ENCODE measurements at regions not wholly inside any gene's neighbourhood (a gene's known extent, or its start where the extent isn't known, plus 50 kb on each side); places are given as distances from the start of the nearest gene placed in this dataset.

- Histone ChIP-seq H3K27me3 (ENCODE audit: control insufficient read depth in 1 of 2, insufficient read depth in 2 of 2, low read length in 2 of 2) (no peaks in the 10 kb centered on the region), H3K36me3 (ENCODE audit: control insufficient read depth in 2 of 2, insufficient read depth in 2 of 2, low read length in 1 of 2) (no peaks in the 10 kb centered on the region), H3K27ac (ENCODE audit: low read depth in 2 of 2, low read length in 1 of 2) (no peak overlapping the region), H3K9me3 (ENCODE audit: control insufficient read depth in 2 of 2, insufficient read depth in 1 of 2, low read depth in 1 of 2, low read length in 1 of 2) (peaks cover 10 to 11% of the 10 kb centered on the region in 2 donors), H3K4me3 (ENCODE audit: low read depth in 1 of 2, low read length in 2 of 2) (no peak overlapping the region), H3K4me1 (ENCODE audit: control insufficient read depth in 2 of 2, insufficient read depth in 2 of 2, low read length in 1 of 2) (no peaks in the 10 kb centered on the region)
- 76 to 84% methylated on average over 2 of the region's 2 CpGs for WGBS, 2 donors
Observed at GRCh38 chr14:42572032-42572431, 965.4 kb downstream of the LRFN5 start.

DNA sequence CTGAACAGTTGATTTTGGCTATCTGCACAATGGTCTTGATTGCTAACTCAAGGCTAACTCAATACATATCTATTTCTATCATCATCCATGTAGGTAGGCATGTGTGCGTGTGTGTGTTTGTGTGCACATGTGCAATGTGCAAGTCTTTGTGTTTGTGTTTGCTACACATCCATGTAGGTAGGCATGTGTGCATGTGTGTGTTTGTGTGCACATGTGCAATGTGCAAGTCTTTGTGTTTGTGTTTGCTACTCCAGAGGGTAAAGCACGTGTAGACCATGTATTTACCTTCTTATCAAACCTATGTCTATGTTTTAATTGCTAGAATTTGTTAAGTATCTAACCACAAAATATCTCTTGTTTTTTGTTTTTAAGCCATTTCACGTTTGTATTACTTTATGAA, 962.6 kb downstream of the LRFN5 start:
- Histone ChIP-seq H3K36me3 (ENCODE audit: control insufficient read depth in 2 of 2, insufficient read depth in 2 of 2, low read length in 1 of 2) (no peaks in the 10 kb centered on the region), H3K9me3 (ENCODE audit: control insufficient read depth in 2 of 2, insufficient read depth in 1 of 2, low read depth in 1 of 2, low read length in 1 of 2) (peaks cover 10 to 11% of the 10 kb centered on the region in 2 donors), H3K27me3 (ENCODE audit: control insufficient read depth in 1 of 2, insufficient read depth in 2 of 2, low read length in 2 of 2) (no peaks in the 10 kb centered on the region), H3K27ac (ENCODE audit: low read depth in 2 of 2, low read length in 1 of 2) (no peak overlapping the region), H3K4me3 (ENCODE audit: low read depth in 1 of 2, low read length in 2 of 2) (no peak overlapping the region), H3K4me1 (ENCODE audit: control insufficient read depth in 2 of 2, insufficient read depth in 2 of 2, low read length in 1 of 2) (no peaks in the 10 kb centered on the region)
- 67 to 79% methylated on average over 3 of the region's 3 CpGs for WGBS, 2 donors

GRCh38 chr14:42565556-42565955, 958.9 kb downstream of the LRFN5 start:
- Histone ChIP-seq H3K4me3 (ENCODE audit: low read depth in 1 of 2, low read length in 2 of 2) (no peak overlapping the region), H3K27ac (ENCODE audit: low read depth in 2 of 2, low read length in 1 of 2) (no peak overlapping the region), H3K36me3 (ENCODE audit: control insufficient read depth in 2 of 2, insufficient read depth in 2 of 2, low read length in 1 of 2) (no peaks in the 10 kb centered on the region), H3K4me1 (ENCODE audit: control insufficient read depth in 2 of 2, insufficient read depth in 2 of 2, low read length in 1 of 2) (no peaks in the 10 kb centered on the region), H3K9me3 (ENCODE audit: control insufficient read depth in 2 of 2, insufficient read depth in 1 of 2, low read depth in 1 of 2, low read length in 1 of 2) (peaks cover under 1% of the 10 kb centered on the region in 2 donors), H3K27me3 (ENCODE audit: control insufficient read depth in 1 of 2, insufficient read depth in 2 of 2, low read length in 2 of 2) (no peaks in the 10 kb centered on the region)

GRCh38 chr14:42563313-42563712, 956.6 kb downstream of the LRFN5 start:
- Histone ChIP-seq H3K27me3 (ENCODE audit: control insufficient read depth in 1 of 2, insufficient read depth in 2 of 2, low read length in 2 of 2) (no peaks in the 10 kb centered on the region), H3K36me3 (ENCODE audit: control insufficient read depth in 2 of 2, insufficient read depth in 2 of 2, low read length in 1 of 2) (no peaks in the 10 kb centered on the region), H3K4me3 (ENCODE audit: low read depth in 1 of 2, low read length in 2 of 2) (no peak overlapping the region), H3K27ac (ENCODE audit: low read depth in 2 of 2, low read length in 1 of 2) (no peak overlapping the region), H3K4me1 (ENCODE audit: control insufficient read depth in 2 of 2, insufficient read depth in 2 of 2, low read length in 1 of 2) (no peaks in the 10 kb centered on the region), H3K9me3 (ENCODE audit: control insufficient read depth in 2 of 2, insufficient read depth in 1 of 2, low read depth in 1 of 2, low read length in 1 of 2) (no peaks in the 10 kb centered on the region)

DNA sequence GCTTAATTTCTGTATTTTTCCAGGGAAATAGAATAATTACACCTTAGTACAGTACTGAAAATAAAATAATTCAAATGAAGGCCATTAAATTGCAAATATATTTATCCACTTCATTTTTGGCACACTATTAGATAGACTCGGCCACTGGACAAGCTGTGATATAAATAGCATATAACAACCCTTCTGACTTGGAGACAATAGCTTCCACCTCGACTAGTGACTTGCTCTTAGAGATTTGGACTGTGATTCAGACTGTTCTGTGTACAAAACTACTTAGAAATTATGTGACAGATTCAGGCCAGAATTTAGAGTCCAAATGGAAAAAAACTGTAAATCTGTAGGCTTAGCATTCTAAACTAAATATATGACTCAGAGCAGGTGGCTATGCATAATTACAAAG, 949.9 kb downstream of the LRFN5 start:
- WGBS, 2 donors: 30 to 32% methylated on average over 2 of the region's 2 CpGs
- H3K4me3 ChIP-seq (ENCODE audit: low read depth in 1 of 2, low read length in 2 of 2): no peak overlapping the region
- no peaks in the 10 kb centered on the region for H3K4me1 ChIP-seq (ENCODE audit: control insufficient read depth in 2 of 2, insufficient read depth in 2 of 2, low read length in 1 of 2)
- H3K36me3 ChIP-seq (ENCODE audit: control insufficient read depth in 2 of 2, insufficient read depth in 2 of 2, low read length in 1 of 2): no peaks in the 10 kb centered on the region
- H3K27ac ChIP-seq (ENCODE audit: low read depth in 2 of 2, low read length in 1 of 2): no peak overlapping the region
- peaks cover 0 to 2% of the 10 kb centered on the region in 2 donors for H3K9me3 ChIP-seq (ENCODE audit: control insufficient read depth in 2 of 2, insufficient read depth in 1 of 2, low read depth in 1 of 2, low read length in 1 of 2)
- H3K27me3 ChIP-seq (ENCODE audit: control insufficient read depth in 1 of 2, insufficient read depth in 2 of 2, low read length in 2 of 2): no peaks in the 10 kb centered on the region

GRCh38 chr14:42555365-42555764, 948.7 kb downstream of the LRFN5 start:
- H3K4me1 ChIP-seq (ENCODE audit: control insufficient read depth in 2 of 2, insufficient read depth in 2 of 2, low read length in 1 of 2): no peaks in the 10 kb centered on the region
- H3K4me3 ChIP-seq (ENCODE audit: low read depth in 1 of 2, low read length in 2 of 2): no peak overlapping the region
- no peaks in the 10 kb centered on the region for H3K27me3 ChIP-seq (ENCODE audit: control insufficient read depth in 1 of 2, insufficient read depth in 2 of 2, low read length in 2 of 2)
- H3K36me3 ChIP-seq (ENCODE audit: control insufficient read depth in 2 of 2, insufficient read depth in 2 of 2, low read length in 1 of 2): no peaks in the 10 kb centered on the region
- H3K27ac ChIP-seq (ENCODE audit: low read depth in 2 of 2, low read length in 1 of 2): no peak overlapping the region
- H3K9me3 ChIP-seq (ENCODE audit: control insufficient read depth in 2 of 2, insufficient read depth in 1 of 2, low read depth in 1 of 2, low read length in 1 of 2): peaks cover 0 to 2% of the 10 kb centered on the region in 2 donors
- 77 to 87% methylated on average over 2 of the region's 2 CpGs for WGBS, 2 donors

DNA sequence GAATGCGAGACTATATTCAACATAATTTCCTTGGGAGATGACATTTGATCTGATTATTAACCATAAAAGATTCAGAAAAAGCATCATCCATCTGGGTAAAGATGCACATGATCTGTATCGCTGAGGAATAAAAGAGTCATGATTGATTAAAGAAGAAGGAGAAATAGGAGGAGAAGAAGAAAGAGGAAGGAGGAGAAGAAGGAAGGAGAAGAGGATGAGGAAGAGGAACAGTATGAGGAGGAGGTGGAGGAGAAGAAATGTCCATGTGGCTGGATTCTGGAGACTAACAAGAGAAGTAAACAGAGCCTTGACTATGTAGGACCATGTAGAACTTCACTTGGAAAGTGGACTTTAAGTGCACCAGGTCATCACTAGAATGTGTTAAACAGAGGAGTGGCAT, 947.4 kb downstream of the LRFN5 start:
- no peaks in the 10 kb centered on the region for H3K27me3 ChIP-seq (ENCODE audit: control insufficient read depth in 1 of 2, insufficient read depth in 2 of 2, low read length in 2 of 2)
- 89 to 96% methylated on average over 2 of the region's 2 CpGs for WGBS, 2 donors
- H3K36me3 ChIP-seq (ENCODE audit: control insufficient read depth in 2 of 2, insufficient read depth in 2 of 2, low read length in 1 of 2): no peaks in the 10 kb centered on the region
- no peak overlapping the region for H3K4me3 ChIP-seq (ENCODE audit: low read depth in 1 of 2, low read length in 2 of 2)
- no peak overlapping the region for H3K27ac ChIP-seq (ENCODE audit: low read depth in 2 of 2, low read length in 1 of 2)
- no peaks in the 10 kb centered on the region for H3K4me1 ChIP-seq (ENCODE audit: control insufficient read depth in 2 of 2, insufficient read depth in 2 of 2, low read length in 1 of 2)
- peaks cover 0 to 2% of the 10 kb centered on the region in 2 donors for H3K9me3 ChIP-seq (ENCODE audit: control insufficient read depth in 2 of 2, insufficient read depth in 1 of 2, low read depth in 1 of 2, low read length in 1 of 2)

- H3K4me1 ChIP-seq (ENCODE audit: control insufficient read depth in 2 of 2, insufficient read depth in 2 of 2, low read length in 1 of 2): no peaks in the 10 kb centered on the region
- no peaks in the 10 kb centered on the region for H3K27me3 ChIP-seq (ENCODE audit: control insufficient read depth in 1 of 2, insufficient read depth in 2 of 2, low read length in 2 of 2)
- no peak overlapping the region for H3K27ac ChIP-seq (ENCODE audit: low read depth in 2 of 2, low read length in 1 of 2)
- no peaks in the 10 kb centered on the region for H3K36me3 ChIP-seq (ENCODE audit: control insufficient read depth in 2 of 2, insufficient read depth in 2 of 2, low read length in 1 of 2)
- peaks cover 0 to 2% of the 10 kb centered on the region in 2 donors for H3K9me3 ChIP-seq (ENCODE audit: control insufficient read depth in 2 of 2, insufficient read depth in 1 of 2, low read depth in 1 of 2, low read length in 1 of 2)
- H3K4me3 ChIP-seq (ENCODE audit: low read depth in 1 of 2, low read length in 2 of 2): no peak overlapping the region
Observed at GRCh38 chr14:42550310-42550709, 943.6 kb downstream of the LRFN5 start.

GRCh38 chr14:42548349-42548748, 941.7 kb downstream of the LRFN5 start:
- no peaks in the 10 kb centered on the region for H3K9me3 ChIP-seq (ENCODE audit: control insufficient read depth in 2 of 2, insufficient read depth in 1 of 2, low read depth in 1 of 2, low read length in 1 of 2)
- no peak overlapping the region for H3K4me3 ChIP-seq (ENCODE audit: low read depth in 1 of 2, low read length in 2 of 2)
- no peaks in the 10 kb centered on the region for H3K36me3 ChIP-seq (ENCODE audit: control insufficient read depth in 2 of 2, insufficient read depth in 2 of 2, low read length in 1 of 2)
- no peaks in the 10 kb centered on the region for H3K4me1 ChIP-seq (ENCODE audit: control insufficient read depth in 2 of 2, insufficient read depth in 2 of 2, low read length in 1 of 2)
- H3K27ac ChIP-seq (ENCODE audit: low read depth in 2 of 2, low read length in 1 of 2): no peak overlapping the region
- no peaks in the 10 kb centered on the region for H3K27me3 ChIP-seq (ENCODE audit: control insufficient read depth in 1 of 2, insufficient read depth in 2 of 2, low read length in 2 of 2)

DNA sequence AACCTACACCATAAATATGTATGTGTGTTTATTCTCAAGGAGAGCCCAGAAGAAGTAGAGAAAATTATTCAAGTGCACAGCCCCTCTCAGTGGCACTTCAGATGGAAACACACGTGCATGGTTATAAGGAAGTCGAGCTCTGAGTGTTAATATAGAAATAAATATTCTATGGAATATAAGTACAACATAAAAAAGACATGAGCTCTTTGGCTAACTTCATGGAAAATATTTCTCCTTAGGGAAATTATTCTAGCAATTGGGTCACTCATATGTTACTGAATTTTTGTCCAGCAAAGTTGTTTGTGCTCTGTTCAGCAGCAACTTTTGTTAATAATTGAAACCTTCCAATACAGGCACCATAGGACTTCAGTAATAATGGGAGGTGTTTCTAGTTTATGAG, 939.0 kb downstream of the LRFN5 start:
- Histone ChIP-seq H3K27ac (ENCODE audit: low read depth in 2 of 2, low read length in 1 of 2) (no peak overlapping the region), H3K4me3 (ENCODE audit: low read depth in 1 of 2, low read length in 2 of 2) (no peak overlapping the region), H3K36me3 (ENCODE audit: control insufficient read depth in 2 of 2, insufficient read depth in 2 of 2, low read length in 1 of 2) (no peaks in the 10 kb centered on the region), H3K27me3 (ENCODE audit: control insufficient read depth in 1 of 2, insufficient read depth in 2 of 2, low read length in 2 of 2) (no peaks in the 10 kb centered on the region), H3K4me1 (ENCODE audit: control insufficient read depth in 2 of 2, insufficient read depth in 2 of 2, low read length in 1 of 2) (no peaks in the 10 kb centered on the region), H3K9me3 (ENCODE audit: control insufficient read depth in 2 of 2, insufficient read depth in 1 of 2, low read depth in 1 of 2, low read length in 1 of 2) (no peaks in the 10 kb centered on the region)
- 59 to 65% methylated on average over 2 of the region's 2 CpGs for WGBS, 2 donors

Data from esophagus (tissue), 2 donors.